DOHH2 (cell line): ENCODE measurements at regions not wholly inside any gene's neighbourhood (a gene's known extent, or its start where the extent isn't known, plus 50 kb on each side); places are given as distances from the start of the nearest gene placed in this dataset.

Experiments
- H3F3A ChIP-seq: fragments of 200-600 bp; sonication (generic), shearing (Covaris generic); 2 replicates; pipeline ENCODE4 v1.6.0; 2016; ENCODE audit warnings: antibody characterized with exemption, mild to moderate bottlenecking; ENCODE audit not compliant: control insufficient read depth, insufficient read depth
- H3K27ac ChIP-seq: fragments of 200-600 bp; sonication (generic); 2 replicates; pipeline ENCODE4 v1.5.1; 2014; ENCODE audit warnings: low read depth, mild to moderate bottlenecking, low read length, moderate library complexity
- H3K27me3 ChIP-seq: fragments of 200-600 bp; sonication (generic); 2 replicates; pipeline ENCODE4 v1.6.1; 2014; ENCODE audit warnings: mild to moderate bottlenecking, low read length, mixed read lengths; ENCODE audit not compliant: control insufficient read depth
- H3K36me3 ChIP-seq: fragments of 200-600 bp; sonication (generic); 2 replicates; pipeline ENCODE4 v1.6.1; 2014; ENCODE audit warnings: mild to moderate bottlenecking, low read length, moderate library complexity, mixed read lengths; ENCODE audit not compliant: control insufficient read depth
- H3K4me1 ChIP-seq: fragments of 200-600 bp; sonication (generic); 2 replicates; pipeline ENCODE4 v1.6.1; 2014; ENCODE audit warnings: mild to moderate bottlenecking, low read length, mixed read lengths; ENCODE audit not compliant: control insufficient read depth
- H3K4me2 ChIP-seq: fragments of 200-600 bp; sonication (generic); 2 replicates; pipeline ENCODE4 v1.6.0; 2014; ENCODE audit warnings: mild to moderate bottlenecking, low read length, moderate library complexity
- H3K4me3 ChIP-seq: fragments of 200-600 bp; sonication (generic); 2 replicates; pipeline ENCODE4 v1.5.1; 2014; ENCODE audit warnings: mild to moderate bottlenecking, low read length, mixed read lengths
- H3K79me2 ChIP-seq: fragments of 200-600 bp; sonication (generic); 2 replicates; pipeline ENCODE4 v1.6.1; 2014; ENCODE audit warnings: mild to moderate bottlenecking, low read length, mixed read lengths; ENCODE audit not compliant: control insufficient read depth
- H3K9me2 ChIP-seq: fragments of 200-600 bp; sonication (generic); replicated peaks from 2 replicates; pipeline ENCODE4 v1.6.1; 2014; ENCODE audit warnings: mild to moderate bottlenecking, low read length, mixed read lengths; ENCODE audit not compliant: control insufficient read depth
- H3K9me3 ChIP-seq: fragments of 200-600 bp; sonication (generic); 2 replicates; pipeline ENCODE4 v1.6.1; 2014; ENCODE audit warnings: antibody characterized with exemption, low read length, mixed read lengths; ENCODE audit not compliant: control insufficient read depth, insufficient read depth
- H4K20me1 ChIP-seq: fragments of 200-600 bp; sonication (generic); 2 replicates; pipeline ENCODE4 v1.6.0; 2014; ENCODE audit warnings: low read depth, mild to moderate bottlenecking, antibody characterized with exemption, low read length, moderate library complexity; ENCODE audit not compliant: control insufficient read depth, insufficient read depth
- EZH2phosphoT487 ChIP-seq: fragments of 200-600 bp; sonication (generic); IDR thresholded peaks from 2 replicates; pipeline ENCODE4 v1.6.1; 2017; ENCODE audit warnings: borderline replicate concordance, mild to moderate bottlenecking, antibody characterized with exemption, low read length, moderate library complexity, mixed read lengths
- TF ChIP-seq, protein P1 (sequence below): fragments of 200-600 bp; sonication (generic); IDR thresholded peaks from one replicate; pipeline ENCODE4 v1.5.1; 2014; ENCODE audit warnings: antibody characterized with exemption, mild to moderate bottlenecking, low read depth, low read length; ENCODE audit not compliant: poor library complexity, severe bottlenecking

DNA sequence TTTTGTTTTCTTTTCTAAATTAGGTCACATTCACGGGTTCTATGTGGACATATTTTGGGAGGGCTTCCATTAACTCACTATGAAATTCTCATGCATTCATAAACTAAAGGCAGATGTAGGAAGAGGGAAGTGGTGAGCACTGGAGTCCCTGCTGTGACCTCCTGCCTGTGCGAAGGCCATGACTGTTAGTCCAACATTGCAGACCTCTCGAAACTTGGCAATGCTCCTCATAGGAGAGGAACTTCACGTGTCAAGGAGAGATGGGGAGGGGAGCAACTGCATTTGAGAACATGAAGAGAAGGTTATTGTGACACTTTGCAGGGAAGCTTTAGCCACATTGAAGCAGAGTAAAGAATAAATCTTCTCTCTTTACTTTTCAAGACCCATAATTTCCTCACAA is 126.4 kb upstream of the HNMT start:
- no peak for TF ChIP-seq EZH2phosphoT487
- TF ChIP-seq, protein P1, sequence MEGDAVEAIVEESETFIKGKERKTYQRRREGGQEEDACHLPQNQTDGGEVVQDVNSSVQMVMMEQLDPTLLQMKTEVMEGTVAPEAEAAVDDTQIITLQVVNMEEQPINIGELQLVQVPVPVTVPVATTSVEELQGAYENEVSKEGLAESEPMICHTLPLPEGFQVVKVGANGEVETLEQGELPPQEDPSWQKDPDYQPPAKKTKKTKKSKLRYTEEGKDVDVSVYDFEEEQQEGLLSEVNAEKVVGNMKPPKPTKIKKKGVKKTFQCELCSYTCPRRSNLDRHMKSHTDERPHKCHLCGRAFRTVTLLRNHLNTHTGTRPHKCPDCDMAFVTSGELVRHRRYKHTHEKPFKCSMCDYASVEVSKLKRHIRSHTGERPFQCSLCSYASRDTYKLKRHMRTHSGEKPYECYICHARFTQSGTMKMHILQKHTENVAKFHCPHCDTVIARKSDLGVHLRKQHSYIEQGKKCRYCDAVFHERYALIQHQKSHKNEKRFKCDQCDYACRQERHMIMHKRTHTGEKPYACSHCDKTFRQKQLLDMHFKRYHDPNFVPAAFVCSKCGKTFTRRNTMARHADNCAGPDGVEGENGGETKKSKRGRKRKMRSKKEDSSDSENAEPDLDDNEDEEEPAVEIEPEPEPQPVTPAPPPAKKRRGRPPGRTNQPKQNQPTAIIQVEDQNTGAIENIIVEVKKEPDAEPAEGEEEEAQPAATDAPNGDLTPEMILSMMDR = no peak
- no peak overlapping the region for H3K27ac ChIP-seq
- no peaks in the 10 kb centered on the region for H3K27me3 ChIP-seq
- H4K20me1 ChIP-seq = no peaks in the 10 kb centered on the region
- H3K4me3 ChIP-seq = no peak overlapping the region
- no peaks in the 10 kb centered on the region for H3K9me2 ChIP-seq
- H3K4me2 ChIP-seq = no peak overlapping the region
- H3K9me3 ChIP-seq = no peaks in the 10 kb centered on the region
- no peaks in the 10 kb centered on the region for H3K79me2 ChIP-seq
- H3K4me1 ChIP-seq = no peaks in the 10 kb centered on the region
- H3K36me3 ChIP-seq = no peaks in the 10 kb centered on the region
- H3F3A ChIP-seq = no peaks in the 10 kb centered on the region

DNA sequence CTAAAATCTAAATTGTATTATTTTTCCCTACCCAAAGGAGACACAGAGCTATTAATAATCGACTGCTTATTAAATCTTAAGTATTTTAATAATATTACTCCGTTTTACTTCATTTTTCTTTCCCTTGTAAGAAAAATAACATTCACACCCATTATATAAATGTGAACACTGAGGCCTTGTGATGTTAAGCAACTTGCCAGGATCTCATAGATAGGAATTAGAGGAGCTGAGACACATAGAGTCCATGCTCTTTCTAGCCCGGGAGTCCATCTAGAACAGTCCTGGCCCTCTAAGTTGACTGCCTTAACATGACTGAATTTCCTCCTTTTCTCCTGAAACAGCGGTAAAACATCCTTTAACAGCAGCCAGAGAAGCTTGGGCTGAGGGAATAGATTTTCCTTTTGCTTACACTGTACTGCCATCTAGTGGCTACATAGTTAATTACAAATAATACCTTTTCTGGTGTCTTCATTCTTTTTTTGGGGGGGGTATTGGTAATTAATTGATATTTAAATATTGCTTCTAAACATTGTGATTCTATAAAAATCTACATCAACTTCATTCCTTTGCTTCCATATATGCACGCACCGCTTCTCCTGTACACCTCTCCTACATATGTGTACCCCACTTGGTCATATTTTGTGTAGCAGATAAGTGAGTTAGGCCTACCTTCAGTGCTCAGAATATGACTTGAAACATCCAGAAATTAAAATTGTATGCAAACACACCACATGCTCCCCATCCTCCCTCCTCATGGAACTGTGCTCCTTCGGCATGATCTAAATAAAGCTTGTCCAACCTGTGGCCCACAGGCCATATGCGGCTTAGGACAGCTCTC is 125.8 kb upstream of the HNMT start:
- no peak for TF ChIP-seq EZH2phosphoT487
- TF ChIP-seq, protein P1 = peak; percentile 60
- no peaks in the 10 kb centered on the region for H3K27me3 ChIP-seq
- H3K9me3 ChIP-seq = no peaks in the 10 kb centered on the region
- no peaks in the 10 kb centered on the region for H4K20me1 ChIP-seq
- no peak overlapping the region for H3K4me2 ChIP-seq
- H3K4me1 ChIP-seq = no peaks in the 10 kb centered on the region
- no peaks in the 10 kb centered on the region for H3K9me2 ChIP-seq
- H3K36me3 ChIP-seq = no peaks in the 10 kb centered on the region
- H3K27ac ChIP-seq = no peak overlapping the region
- H3K4me3 ChIP-seq = no peak overlapping the region
- H3F3A ChIP-seq = no peaks in the 10 kb centered on the region
- H3K79me2 ChIP-seq = no peaks in the 10 kb centered on the region

DNA sequence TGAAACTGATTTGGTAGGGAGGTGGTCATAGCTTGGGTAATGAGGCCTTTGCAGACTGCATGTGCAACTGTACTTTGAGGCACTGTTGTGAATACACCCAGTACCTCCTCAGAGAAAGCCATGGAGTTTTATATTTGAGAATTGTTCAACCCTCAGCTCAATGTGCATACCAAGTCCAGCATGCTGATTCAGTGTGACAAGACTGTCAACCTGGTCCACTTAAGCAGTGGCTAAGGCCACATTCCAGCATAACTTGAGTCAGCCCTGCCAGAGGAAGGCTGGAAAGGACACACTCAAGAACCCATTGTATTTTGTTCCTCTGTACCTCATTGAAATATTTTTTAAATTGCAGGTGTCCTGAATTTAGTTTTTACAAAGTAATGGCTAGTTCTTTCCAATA is 121.8 kb upstream of the HNMT start:
- H3K4me2 ChIP-seq = no peak overlapping the region
- no peaks in the 10 kb centered on the region for H3K9me2 ChIP-seq
- no peaks in the 10 kb centered on the region for H3K36me3 ChIP-seq
- H3K4me1 ChIP-seq = no peaks in the 10 kb centered on the region
- TF ChIP-seq, protein P1 = no peak
- no peak for TF ChIP-seq EZH2phosphoT487
- H3K27ac ChIP-seq = no peak overlapping the region
- no peaks in the 10 kb centered on the region for H3K9me3 ChIP-seq
- H3K27me3 ChIP-seq = no peaks in the 10 kb centered on the region
- H3K4me3 ChIP-seq = no peak overlapping the region
- no peaks in the 10 kb centered on the region for H3F3A ChIP-seq
- H3K79me2 ChIP-seq = no peaks in the 10 kb centered on the region
- no peaks in the 10 kb centered on the region for H4K20me1 ChIP-seq
